ENCODE measurements at regions not wholly inside any gene's neighbourhood (a gene's known extent, or its start where the extent isn't known, plus 50 kb on each side); places are given as distances from the start of the nearest gene placed in this dataset.

DNA sequence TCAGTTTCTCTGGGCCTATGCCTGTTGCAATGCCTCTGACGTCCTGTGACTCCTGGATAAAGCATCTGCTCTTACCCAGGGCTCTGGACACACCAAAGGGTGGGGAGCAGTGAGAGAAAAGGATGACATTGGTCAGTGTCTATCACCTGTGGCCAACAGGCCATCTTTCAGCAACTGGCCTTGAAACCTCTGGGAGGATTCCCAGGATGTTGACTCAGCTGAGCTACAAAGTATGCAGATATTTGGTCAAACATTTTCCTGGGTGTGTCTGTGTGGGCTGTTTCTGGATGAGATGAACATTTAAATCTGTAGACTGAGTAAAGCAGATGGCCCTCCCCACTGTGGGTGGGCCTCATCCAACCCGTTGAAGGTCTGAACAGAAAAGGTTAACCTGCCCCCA is 149.9 kb downstream of the SPATA19 start:
- no peak for DNase-seq

DNA sequence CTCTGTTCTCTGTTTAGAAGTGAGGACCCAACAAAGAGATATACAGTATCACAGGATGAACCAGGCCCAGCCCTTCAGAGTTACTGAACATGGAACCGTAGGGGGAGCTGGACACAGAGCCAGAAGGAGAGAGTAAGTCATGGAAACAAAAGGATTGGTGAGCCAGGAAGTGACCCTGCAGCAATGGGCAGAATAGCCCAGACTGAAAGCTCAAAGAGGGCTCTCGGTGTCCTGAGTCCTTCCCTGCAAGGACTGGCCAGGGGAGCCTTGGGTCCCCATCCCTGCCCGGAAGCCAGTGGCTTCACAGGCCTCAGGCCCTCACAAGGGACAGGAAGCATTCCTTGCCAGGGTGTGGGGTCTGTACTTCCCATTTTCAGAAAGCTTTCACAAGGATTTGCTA is 150.6 kb downstream of the SPATA19 start:
- DNase-seq: no peak

DNA sequence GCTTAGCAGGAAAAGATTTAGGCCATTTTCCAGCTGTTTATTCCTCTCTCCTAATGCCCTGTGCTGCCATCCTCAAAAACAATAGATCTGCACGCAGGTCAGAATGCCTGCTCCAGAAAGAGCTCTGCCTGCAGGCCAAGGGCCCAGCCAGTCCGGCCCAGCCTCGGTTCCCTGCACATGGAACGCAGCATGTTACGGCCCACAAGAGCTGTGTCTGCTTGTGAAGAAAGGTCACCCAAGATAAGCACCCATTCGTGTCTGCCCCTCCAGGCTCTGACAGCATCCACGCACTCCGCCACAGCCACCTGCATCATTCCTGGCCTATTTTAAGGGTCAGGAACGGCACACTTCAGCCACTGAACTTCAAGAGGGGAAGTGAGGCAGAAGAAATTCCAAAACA is 152.2 kb downstream of the SPATA19 start:
- DNase-seq: no peak

DNA sequence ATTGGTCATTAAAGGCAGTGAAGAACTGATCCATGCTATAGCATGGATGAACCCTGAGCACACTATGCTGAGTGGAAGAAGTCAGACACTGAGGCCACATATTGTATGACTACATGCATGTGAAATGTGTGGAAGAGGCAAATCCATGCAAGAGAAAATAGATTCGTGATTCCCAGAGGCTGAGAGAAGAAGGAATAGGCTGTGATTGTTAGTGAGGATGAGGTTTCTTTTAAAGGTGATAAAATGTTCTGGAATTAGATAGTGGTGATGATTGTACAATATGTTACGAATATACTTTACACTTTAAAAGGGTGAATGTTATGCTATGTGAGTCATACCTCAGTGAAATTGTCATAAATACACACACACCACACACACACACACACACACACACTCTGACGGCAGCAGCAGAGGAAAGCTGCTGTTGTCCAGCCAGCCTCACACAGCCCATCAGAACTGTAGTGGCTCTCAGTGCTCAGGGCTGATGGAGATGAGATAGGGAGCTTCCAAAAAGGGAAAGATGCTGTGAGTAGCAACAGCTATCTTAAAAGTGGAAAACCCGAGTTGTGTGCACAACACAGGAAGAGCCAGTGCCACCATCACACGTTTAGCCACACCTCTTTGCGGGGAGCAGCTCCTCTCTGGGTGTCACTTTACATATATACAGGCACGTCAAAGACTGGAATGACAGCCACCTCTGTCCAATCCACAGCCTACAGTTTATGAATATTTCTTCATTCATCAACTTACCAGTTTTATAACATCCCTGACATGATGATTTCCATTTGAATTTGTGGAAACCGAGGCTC is 153.0 kb downstream of the SPATA19 start:
- DNase-seq: no peak

DNA sequence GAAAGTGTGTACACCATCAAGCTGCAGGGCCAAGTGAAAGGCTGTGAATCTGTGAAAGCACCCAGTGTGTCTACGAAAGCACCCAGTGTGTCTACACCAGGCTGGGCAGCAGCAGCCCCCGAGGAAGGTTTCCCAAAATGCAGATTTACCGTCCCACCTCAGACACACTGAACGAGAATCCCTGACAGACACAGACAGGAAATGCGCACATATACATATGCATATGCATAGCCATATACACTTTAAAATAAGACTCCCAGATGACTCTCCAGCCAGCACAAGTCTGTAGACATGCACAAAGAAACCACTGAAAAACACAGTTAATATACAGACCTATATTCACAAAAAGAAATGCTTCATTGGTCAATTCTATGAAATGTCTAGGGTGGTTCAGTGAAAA is 155.5 kb upstream of the OPCML start:
- DNase-seq: no peak

DNA sequence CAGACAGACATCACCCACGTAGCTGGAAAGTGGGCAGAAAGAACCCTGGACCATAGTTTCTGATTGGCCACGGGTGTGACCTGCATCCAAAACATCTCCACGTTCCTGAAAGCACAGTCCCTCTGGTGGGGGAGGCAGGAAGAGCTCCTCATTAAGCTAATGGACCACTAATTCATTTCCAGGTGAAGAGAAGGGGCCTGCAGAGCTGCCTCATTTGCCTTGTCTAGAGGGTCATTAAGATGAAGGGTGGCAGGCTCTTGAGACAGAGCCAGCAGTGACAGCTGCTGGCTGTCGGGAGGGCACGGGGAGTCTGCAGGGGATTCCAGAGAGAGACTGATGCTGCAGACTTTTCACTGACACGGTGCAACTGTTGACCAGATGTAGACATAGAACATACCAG is 149.6 kb upstream of the OPCML start:
- DNase-seq: no peak

DNA sequence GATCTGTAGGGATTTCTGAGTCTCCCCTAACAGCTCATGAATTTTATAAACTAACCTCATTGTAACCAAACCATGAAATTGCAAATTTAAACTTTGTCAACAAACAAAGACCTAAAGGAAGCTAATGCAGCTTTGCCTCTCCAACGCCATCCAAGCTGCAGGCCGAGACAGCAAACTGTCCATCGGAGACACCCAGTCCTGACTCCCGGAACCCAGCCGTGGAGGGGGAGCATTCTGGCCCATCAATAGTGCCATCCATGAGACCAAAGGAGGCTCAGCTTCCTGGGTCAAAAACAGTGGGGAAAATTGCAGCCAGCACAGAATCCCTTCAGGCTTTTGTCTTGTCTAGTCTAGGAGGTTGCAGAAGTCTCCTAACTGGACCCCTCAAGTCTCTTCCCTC is 147.6 kb upstream of the OPCML start:
- no peak for DNase-seq

DNA sequence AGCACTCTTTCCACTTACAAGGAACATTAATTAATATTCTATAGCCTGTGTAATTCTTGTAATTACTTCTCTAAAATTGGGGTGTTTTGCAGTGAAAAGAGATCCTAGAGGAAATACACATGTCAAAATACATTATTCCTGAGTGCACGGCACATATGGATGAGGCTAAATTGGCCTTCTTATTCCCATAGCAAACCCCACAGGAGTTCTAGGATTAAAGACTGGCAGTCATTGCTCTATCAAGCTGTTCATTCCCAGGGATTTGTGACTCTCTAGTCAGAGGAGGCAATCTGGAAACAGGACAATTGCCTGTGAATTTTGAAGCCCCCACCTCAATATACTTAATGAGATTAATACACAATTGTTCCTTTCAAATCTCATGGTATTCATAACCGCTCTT is 145.9 kb upstream of the OPCML start:
- DNase-seq: no peak

DNA sequence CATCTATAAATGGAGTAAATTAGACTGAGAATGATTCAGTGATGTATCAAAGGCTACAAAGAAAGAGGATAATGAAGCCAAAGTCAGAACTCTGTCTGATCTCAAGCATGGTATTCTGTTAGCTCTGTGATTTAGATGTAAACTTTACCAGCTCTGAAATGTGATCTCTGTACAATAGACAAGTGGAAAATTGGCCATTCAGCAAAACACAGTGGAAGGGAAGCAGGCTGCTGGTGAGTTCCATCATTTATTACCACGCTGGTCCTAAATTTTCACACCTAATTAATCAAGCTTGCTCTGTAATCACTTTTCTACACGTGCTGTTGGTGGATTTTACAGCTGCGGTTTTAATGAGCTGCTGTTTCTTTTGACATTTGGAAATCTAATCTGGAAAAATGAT is 145.1 kb upstream of the OPCML start:
- no peak for DNase-seq

DNA sequence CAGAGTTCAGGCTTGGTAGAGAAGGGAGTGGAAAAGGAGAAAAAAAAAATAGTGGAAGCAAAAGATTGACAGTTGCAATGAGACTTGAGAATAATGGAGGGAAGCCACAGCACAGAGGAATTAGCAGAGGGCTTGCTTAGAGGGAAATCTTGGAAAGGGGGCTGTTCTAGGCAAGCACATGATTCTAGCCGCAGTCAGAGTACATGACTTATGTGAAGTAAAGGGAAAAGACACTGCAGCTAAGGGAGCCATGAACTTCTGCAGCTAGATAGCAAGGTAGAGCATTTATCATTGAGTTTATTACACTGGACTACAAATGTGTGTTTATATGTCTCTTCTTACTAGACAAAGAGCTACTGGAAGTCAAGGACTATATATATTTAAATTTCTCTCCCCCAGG is 144.0 kb upstream of the OPCML start:
- no peak for DNase-seq

DNA sequence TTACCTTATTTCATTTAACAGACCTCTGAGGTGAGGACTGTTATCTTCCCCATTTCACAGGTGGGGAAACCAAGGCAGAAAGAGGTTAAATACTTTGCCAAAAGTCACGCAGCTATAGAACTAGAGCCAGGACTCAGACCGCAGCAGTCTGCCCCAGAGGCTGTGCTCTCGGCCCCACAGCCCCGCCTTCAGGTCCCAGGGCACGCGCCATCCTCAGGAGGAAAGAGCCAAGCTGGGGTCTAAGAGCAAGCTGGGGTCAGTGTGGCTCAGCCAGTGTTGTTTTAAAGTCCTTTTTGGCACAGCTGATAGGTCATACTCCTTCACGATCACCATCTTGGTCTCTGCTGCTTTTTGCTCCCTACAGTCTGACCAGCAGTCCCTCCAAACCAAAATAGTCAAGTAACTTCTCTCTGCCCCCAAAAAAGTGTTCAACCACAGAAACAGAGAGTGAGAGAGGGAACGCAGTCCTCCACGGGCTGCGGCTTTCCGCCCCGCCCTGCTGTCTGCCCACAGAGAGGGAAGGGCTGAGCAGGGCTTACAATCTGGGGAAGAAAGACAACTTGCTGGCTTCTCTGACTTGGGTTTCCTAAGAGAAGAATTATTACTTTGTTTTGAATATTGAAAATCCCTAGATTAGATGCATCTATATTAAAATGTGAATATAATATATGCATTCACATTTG is 137.2 kb upstream of the OPCML start:
- no peak for DNase-seq

DNA sequence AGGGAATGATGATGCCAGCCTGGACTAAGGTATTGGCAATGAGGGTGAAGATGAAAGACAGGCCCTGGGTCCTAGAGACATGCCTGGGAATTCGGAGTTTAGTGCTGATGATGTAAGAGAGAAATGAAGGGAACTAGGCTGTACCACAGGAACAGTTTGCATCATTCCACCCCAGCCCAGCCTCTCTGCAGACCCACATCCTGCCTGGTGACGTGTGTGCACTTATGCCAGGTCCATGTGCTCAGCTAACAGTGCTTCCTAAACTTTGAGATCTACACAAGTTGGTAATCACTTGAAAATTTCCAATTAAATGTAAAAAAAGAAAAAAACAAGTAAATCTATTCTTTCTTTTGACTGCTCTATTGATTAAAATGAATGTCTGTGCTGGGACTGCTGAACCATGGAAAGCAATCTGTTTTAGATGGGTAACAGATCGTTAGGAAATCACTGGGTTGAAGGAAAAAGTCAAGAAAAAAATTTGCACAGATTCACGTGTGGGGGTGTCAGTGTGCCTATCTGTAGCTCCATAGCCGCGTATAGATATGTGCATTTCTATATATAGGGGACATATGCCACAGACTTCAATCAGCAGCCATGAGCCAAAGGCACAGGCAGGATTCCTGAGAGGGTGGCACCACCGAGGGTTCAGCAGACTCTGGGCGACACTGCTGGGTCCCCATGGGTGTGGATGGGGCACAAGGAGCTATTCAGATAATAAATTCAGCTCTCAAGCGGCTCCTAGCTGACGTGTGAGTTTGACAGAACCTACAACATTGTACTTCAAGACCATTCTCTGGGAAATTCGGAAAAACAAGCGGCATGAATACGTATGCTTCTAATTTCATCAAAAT is 131.1 kb upstream of the OPCML start:
- DNase-seq: no peak

DNA sequence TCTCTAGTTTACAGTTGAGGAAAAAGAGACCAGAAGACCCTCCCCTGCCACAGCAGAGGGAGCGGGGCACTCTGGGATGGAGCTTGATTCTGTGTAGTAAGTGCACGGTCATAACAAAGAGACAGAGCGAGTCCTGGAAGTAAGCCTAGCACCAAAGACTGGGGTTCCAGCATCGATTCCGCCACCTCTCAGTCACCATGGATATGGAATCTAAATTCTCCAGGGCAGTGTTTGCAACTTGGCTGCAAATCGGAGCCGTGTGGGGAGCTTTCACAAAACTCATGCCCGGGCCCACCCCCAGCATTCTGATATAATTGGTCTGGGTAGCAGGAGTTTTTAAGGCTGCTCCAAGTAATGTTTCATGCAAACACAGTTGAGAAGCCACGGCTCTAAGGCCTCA is 129.5 kb upstream of the OPCML start:
- DNase-seq: no peak

DNA sequence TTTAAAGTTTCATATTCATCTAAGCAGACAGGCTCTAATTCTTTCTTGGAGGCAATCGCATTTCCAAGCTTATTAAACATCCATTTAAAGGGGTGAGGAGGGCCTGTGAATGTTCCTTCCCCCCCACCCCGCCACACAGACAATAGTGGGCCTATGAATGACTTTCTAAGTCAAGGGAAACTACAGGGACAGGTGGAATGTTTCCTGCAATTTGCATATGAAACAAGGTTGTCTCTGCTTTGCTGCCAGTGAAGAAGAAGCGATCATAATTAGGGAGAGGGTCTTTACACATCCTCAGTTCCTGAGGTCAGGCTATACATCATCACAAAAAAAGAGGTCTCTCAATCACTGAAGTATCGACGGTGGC is 127.9 kb upstream of the OPCML start:
- DNase-seq: no peak

DNA sequence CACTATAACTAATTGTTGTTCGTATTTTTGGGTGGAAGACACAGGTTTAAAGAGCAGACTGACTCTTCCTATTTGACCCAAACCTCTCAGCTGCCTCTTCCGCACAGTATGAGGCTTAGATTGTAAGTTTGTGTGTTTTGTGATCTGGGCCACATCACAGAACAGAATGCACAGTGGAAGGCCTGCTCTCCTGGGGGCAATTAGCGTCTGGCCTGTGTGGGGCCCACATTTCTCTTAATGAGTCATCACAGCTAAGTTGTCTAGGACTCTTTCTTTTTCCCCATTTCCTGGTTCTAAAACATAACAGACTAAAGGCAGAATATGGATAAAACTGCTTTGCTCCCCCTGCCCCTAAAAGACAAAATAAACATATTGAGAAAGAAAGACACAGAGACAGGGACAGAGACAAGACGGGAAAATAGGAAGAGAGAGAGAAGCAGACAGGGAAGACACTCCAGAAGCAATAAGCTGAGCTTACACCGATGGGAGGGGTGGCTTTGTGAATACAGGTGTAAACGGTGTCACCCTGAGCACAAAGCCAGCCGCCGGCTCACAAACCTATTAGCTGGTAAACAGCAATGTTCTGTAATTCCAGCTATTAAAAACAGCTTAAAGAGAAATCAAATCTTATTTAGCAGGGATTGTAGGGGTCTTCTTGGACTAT is 127.4 kb upstream of the OPCML start:
- no peak for DNase-seq

DNA sequence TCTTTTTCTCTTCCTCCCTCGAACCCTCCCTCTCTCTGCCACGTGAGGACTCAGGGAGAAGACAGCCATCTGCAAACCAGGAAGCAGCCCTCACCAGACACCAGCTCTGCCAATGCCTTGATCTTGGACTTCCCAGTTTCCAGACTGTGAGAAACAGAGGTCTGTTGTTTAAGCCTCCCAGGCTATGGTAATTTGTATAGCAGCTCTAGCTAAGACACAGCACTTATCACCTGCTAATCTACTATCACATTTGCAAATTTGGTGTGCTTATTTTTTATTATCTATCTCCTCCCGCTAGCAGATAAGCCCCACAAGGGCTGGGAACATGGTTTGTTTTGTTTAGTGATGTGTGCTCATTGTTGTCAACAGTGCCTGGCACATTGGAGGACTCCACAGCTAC is 124.8 kb upstream of the OPCML start:
- no peak for DNase-seq

DNA sequence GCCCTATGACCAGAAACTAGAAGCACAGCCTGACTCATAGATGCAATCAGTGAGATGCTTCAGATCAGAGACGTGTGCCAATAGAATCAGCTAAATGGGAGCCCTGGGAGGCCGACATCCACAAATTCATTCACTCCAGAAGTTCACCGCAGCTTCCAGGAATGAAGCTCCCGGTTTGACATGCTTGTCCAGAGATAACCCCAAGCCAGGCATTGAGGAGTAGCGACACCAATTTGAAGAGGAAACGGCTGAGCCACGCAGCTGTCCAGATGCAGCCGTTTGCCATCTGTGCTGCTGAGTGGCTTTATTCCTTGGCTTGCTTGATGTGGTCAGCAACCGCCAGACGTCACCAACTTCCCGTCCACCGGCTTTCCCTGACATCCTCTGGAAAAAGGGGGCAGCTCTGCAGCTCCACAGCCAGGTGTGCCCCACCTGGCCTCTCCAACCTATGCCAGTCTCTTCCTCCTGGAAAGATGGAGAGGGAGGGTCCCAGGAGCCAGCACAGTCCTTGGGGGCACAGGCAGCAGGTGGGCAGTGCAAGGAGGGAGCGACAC is 123.9 kb upstream of the OPCML start:
- no peak for DNase-seq

DNA sequence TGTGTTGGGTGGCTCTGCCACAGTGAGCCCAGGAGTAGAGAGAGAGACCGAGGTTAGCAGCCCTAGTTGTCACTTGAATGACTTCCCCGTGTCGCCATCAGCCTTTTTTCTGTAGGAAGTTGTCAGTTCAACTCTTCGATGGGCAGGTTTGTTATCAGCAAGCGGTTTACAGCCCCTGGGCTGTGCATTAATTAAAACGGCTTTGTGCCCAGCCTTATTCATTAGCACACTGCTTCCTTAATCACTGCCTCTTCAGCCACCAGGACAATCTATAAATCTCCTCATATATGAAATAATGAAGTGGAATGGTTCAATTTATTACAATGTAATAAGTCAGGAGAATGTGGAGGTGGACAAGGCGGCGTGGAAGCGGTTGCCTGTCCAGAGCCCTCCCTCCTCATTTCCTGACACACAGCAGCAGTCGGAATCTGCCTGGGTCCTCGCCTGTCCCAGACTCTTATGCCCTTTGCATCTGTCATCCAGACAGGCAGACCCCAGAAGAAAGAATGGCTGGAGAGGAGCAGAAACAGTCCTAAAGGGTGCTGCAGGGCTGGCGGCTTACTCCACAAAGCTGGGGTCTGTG is 122.4 kb upstream of the OPCML start:
- no peak for DNase-seq

DNA sequence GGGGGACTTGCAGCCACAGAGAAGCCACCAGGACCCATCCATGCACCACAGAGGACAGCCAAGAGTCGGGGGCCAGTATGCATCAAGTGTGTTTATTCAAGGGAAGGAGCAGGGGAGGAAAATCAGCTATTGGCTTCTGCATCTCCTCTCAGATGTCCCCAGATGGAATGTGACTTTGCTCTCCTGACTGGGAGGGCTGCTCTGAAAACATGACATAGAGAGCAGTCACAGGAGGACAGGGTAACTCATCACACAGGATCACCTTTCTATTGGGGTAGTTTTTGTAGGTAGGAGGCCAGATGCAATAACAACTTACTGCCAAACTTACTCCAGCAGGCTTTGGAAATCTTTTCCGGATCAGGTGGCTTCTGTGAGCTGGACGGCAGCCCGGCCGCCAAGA is 121.0 kb upstream of the OPCML start:
- no peak for DNase-seq

DNA sequence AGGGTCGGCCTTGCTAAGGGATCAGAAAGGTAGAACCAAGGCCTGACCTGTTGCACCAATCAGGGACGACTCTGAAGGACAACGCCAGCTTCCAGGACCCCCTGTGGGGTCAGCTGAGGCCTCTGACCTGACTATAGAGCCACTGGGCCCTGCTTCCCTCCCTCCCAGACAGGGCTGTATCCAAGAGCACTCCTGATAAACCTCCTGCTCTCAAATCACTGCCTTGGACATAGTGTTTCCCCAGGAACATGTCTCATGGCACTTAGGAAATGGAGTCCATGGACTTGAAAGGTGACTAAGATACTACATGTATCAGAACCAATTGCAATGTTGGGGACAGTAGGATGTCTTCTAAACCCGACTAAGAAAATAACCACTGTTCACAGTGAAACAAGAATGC is 117.8 kb upstream of the OPCML start:
- no peak for DNase-seq

DNA sequence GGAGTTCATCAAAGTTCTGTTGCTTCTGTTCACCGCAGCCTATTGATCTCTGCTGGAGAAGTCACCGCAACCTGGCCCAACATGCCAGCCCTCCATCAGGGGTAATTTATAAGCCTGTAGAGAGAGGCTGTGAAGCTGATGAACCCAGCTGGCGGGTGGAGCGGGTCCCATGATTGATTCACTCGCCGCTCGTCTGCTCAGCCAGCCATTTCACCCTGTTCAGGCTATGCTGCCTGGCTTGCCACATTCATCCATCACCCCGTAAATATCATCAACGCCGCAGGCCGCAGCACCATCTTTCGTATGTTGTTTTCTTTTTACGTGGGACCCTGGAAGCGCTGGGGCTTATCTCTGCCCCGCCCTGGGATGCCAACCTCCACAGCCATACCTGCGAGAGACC is 116.7 kb upstream of the OPCML start:
- no peak for DNase-seq

DNA sequence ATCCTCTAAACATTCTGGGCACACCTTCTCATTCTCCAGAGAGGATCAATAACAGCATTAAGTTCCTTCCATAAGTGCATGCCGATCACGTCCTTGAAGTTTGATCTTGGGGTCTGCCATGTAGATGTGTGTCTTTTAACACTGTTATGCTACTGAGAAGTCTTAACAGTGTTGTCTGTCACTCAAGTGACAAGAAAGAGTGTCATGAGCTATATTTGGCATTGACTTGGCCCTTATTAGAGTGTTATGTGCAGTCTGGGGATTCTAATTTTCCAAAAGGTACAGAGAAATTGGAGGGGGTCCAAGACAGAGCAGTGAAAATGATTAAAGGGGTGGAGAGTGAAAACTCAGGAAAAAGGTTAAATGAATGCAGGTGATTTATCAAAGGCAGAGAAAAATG is 107.1 kb upstream of the OPCML start:
- DNase-seq: no peak
